Keratinocyte (primary cell): ENCODE measurements at regions not wholly inside any gene's neighbourhood (a gene's known extent, or its start where the extent isn't known, plus 50 kb on each side); places are given as distances from the start of the nearest gene placed in this dataset.

ENCODE experiments used
- DNase-seq: peaks from one replicate; pipeline ENCODE4 v3.0.0-alpha.2; 2011; ENCODE audit warnings: low read depth, missing footprints, low spot score
- FAIRE-seq: peaks from 2 replicates; lab custom pipeline; 2011; peaks lifted over from hg19 to GRCh38; lab: Jason Lieb, UNC
- H2AFZ ChIP-seq: 2 replicates; pipeline ENCODE4 v1.6.0; 2012; ENCODE audit warnings: low read length, control low read depth, inconsistent platforms; ENCODE audit not compliant: control insufficient read depth
- H3K27ac ChIP-seq: 2 replicates; pipeline ENCODE4 v1.5.1; 2011; ENCODE audit warnings: low read length; ENCODE audit not compliant: control insufficient read depth, insufficient read depth
- H3K27me3 ChIP-seq: 3 replicates; pipeline ENCODE4 v1.6.0; 2011; ENCODE audit warnings: low read length; ENCODE audit not compliant: control insufficient read depth, insufficient read depth; ENCODE audit errors: extremely low read depth
- H3K36me3 ChIP-seq, 2 experiments: 2 replicates in 1 of 2; 3 replicates in 1 of 2; pipeline ENCODE4 v1.5.1; 2011; ENCODE audit warnings: low read length in 2 of 2, mild to moderate bottlenecking in 1 of 2; ENCODE audit not compliant: control insufficient read depth in 2 of 2, insufficient read depth in 2 of 2; ENCODE audit errors: extremely low read depth in 1 of 2
- H3K4me1 ChIP-seq: 3 replicates; pipeline ENCODE4 v1.5.1; 2011; ENCODE audit warnings: low read length; ENCODE audit not compliant: control insufficient read depth, insufficient read depth; ENCODE audit errors: extremely low read depth
- H3K4me2 ChIP-seq: 3 replicates; pipeline ENCODE4 v1.6.0; 2011; ENCODE audit warnings: low read depth, low read length; ENCODE audit not compliant: control insufficient read depth, insufficient read depth; ENCODE audit errors: extremely low read depth
- H3K4me3 ChIP-seq, 3 experiments: fragments of 200-600 bp in 1 of 3; sonication (generic) in 1 of 3; 2 replicates in 2 of 3; 3 replicates in 1 of 3; pipeline ENCODE4 v1.5.1; 2011 to 2016; ENCODE audit warnings: low read length in 3 of 3, mild to moderate bottlenecking in 3 of 3, control low read depth in 2 of 3, inconsistent platforms in 1 of 3, low read depth in 1 of 3, mixed read lengths in 1 of 3, mixed run types in 1 of 3, moderate library complexity in 1 of 3; ENCODE audit not compliant: control insufficient read depth in 2 of 3, insufficient read depth in 2 of 3; ENCODE audit errors: extremely low read depth in 1 of 3
- H3K79me2 ChIP-seq: 2 replicates; pipeline ENCODE4 v1.6.0; 2012; ENCODE audit warnings: low read length; ENCODE audit not compliant: control insufficient read depth, insufficient read depth
- H3K9ac ChIP-seq: 3 replicates; pipeline ENCODE4 v1.6.0; 2011; ENCODE audit warnings: low read length; ENCODE audit not compliant: control insufficient read depth, insufficient read depth; ENCODE audit errors: extremely low read depth
- H3K9me1 ChIP-seq: 3 replicates; pipeline ENCODE4 v1.6.0; 2011; ENCODE audit warnings: low read length; ENCODE audit not compliant: control insufficient read depth, insufficient read depth; ENCODE audit errors: extremely low read depth
- H3K9me3 ChIP-seq: 2 replicates; pipeline ENCODE4 v1.5.1; 2012; ENCODE audit warnings: low read depth, low read length; ENCODE audit not compliant: control insufficient read depth
- H4K20me1 ChIP-seq: 3 replicates; pipeline ENCODE4 v1.6.0; 2011; ENCODE audit warnings: low read length; ENCODE audit not compliant: control insufficient read depth, insufficient read depth; ENCODE audit errors: extremely low read depth
- EZH2 ChIP-seq: IDR thresholded peaks from one replicate; pipeline ENCODE4 v1.6.1; 2012; ENCODE audit warnings: inconsistent platforms, mild to moderate bottlenecking, low read length, moderate library complexity
- dilution Hi-C: fragments of 300-500 bp; cut with MboI; formaldehyde crosslinking; loops from one replicate; pipeline ENCODE4 v1.7.0; 2020; ENCODE audit warnings: low sequenced_read_pairs; ENCODE audit not compliant: extremely low pct_ligation_motif_present
- TF ChIP-seq, protein P1 (sequence below), 3 experiments: IDR thresholded peaks in 1 of 3; conservative IDR thresholded peaks in 1 of 3; optimal IDR thresholded peaks in 1 of 3; 2 replicates in 2 of 3; 3 replicates in 1 of 3; pipeline versions ENCODE3 to v1.5.1; 2011; ENCODE audit warnings: low read length in 3 of 3, mild to moderate bottlenecking in 3 of 3, moderate library complexity in 2 of 3, control low read depth in 1 of 3, inconsistent platforms in 1 of 3; ENCODE audit not compliant: insufficient read depth in 2 of 3; ENCODE audit errors: extremely low read depth in 1 of 3

DNA sequence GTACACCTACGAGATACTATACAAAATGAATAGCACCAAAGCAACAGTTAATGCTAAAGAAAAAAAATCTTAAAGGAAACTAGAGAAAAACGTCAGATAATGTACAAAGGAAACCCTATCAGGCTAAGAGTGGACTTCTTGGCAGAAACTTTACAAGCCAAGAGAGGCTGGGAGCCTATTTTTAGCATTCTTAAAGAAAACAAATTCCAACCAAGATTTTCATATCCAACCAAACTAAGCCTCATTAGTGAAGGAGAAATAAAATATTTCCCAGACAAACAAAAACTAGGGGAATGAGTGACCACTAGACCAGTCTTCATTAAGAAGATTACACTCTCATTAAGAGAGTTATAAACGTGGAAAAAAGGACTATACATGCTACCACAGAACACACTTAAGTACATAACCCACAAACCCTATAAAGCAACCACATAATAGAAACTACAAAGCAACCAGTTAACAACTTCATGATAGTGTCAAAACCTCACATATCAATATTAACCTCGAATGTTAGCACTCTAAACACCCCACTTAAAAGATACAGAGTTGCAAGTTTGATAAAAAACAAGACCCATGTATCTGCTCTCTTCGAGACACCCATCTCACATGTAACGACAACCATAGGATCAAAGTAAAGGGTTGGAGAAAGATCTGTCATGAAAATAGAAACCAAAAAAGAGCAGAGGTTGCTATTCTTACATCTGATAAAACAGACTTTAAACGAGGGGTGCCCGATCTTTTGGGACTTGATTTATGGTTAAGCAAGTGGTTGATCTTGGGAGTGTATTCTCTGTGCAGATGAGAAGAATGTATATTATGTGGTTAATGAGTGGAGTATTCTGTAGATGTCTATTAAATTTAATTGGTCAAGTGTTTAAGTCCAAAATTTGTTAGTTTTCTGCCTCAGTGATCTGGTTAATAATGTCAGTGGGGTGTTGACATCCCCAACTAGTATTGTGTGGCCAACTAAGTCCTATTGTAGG lies 1301.4 kb downstream of the PLA2G4A start:
- FAIRE-seq (no peak), DNase-seq (no peak)
- H3K36me3 ChIP-seq = no peaks in the 10 kb centered on the region
- no peak overlapping the region for H2AFZ ChIP-seq
- no peaks in the 10 kb centered on the region for H4K20me1 ChIP-seq
- H3K27ac ChIP-seq = no peak overlapping the region
- no peaks in the 10 kb centered on the region for H3K4me1 ChIP-seq
- H3K9ac ChIP-seq = no peak overlapping the region
- H3K79me2 ChIP-seq = no peaks in the 10 kb centered on the region
- H3K27me3 ChIP-seq = no peaks in the 10 kb centered on the region
- H3K4me3 ChIP-seq = no peak overlapping the region
- H3K4me2 ChIP-seq = no peak overlapping the region
- no peaks in the 10 kb centered on the region for H3K9me3 ChIP-seq
- no peak for TF ChIP-seq EZH2
- TF ChIP-seq, protein P1, sequence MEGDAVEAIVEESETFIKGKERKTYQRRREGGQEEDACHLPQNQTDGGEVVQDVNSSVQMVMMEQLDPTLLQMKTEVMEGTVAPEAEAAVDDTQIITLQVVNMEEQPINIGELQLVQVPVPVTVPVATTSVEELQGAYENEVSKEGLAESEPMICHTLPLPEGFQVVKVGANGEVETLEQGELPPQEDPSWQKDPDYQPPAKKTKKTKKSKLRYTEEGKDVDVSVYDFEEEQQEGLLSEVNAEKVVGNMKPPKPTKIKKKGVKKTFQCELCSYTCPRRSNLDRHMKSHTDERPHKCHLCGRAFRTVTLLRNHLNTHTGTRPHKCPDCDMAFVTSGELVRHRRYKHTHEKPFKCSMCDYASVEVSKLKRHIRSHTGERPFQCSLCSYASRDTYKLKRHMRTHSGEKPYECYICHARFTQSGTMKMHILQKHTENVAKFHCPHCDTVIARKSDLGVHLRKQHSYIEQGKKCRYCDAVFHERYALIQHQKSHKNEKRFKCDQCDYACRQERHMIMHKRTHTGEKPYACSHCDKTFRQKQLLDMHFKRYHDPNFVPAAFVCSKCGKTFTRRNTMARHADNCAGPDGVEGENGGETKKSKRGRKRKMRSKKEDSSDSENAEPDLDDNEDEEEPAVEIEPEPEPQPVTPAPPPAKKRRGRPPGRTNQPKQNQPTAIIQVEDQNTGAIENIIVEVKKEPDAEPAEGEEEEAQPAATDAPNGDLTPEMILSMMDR (optimal IDR thresholded peaks at IDR 0.05 in 1 of 3, IDR thresholded peaks at IDR 0.05 in 1 of 3, conservative IDR thresholded peaks at IDR 0.05 in 1 of 3; ENCODE audit: extremely low read depth in 1 of 3, insufficient read depth in 2 of 3, low read length in 3 of 3) = no peak
- H3K9me1 ChIP-seq = no peaks in the 10 kb centered on the region
- dilution Hi-C loops = no loop called here

DNA sequence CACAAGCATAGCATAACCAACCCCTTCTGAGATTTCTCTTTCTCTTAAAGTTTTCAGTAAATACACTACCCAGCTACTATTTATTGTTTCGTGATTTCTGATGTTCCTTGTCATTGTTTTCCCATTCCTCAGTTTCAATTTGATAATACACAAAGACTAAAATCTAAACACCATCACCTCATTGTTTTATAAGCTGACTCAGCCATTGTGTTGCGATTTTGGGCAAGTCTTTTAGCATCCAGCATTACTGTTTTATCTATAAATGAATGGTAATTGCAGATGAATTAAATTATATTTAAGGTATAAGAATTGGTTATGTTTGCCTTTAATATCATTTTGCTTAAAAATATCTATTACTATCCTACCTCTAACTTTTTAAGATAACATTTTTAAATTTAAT lies 1308.5 kb downstream of the PLA2G4A start:
- Histone ChIP-seq H3K9ac (no peak overlapping the region), H2AFZ (no peak overlapping the region), H3K9me1 (no peaks in the 10 kb centered on the region), H3K4me1 (no peaks in the 10 kb centered on the region), H3K27me3 (no peaks in the 10 kb centered on the region), H3K9me3 (no peaks in the 10 kb centered on the region), H3K4me2 (no peak overlapping the region), H4K20me1 (no peaks in the 10 kb centered on the region), H3K36me3 (no peaks in the 10 kb centered on the region), H3K79me2 (no peaks in the 10 kb centered on the region), H3K27ac (no peak overlapping the region), H3K4me3 (no peak overlapping the region)
- FAIRE-seq (no peak), DNase-seq (no peak)
- dilution Hi-C loops = no loop called here
- TF ChIP-seq EZH2 = no peak
- TF ChIP-seq, protein P1 (optimal IDR thresholded peaks at IDR 0.05 in 1 of 3, IDR thresholded peaks at IDR 0.05 in 1 of 3, conservative IDR thresholded peaks at IDR 0.05 in 1 of 3; ENCODE audit: extremely low read depth in 1 of 3, insufficient read depth in 2 of 3, low read length in 3 of 3) = no peak
